Endothelial cell of umbilical vein (primary cell): ENCODE measurements at regions not wholly inside any gene's neighbourhood (a gene's known extent, or its start where the extent isn't known, plus 50 kb on each side); places are given as distances from the start of the nearest gene placed in this dataset.

Source experiments
- BruUV-seq: library from RNA; stranded (reverse); fragments of 400-500 nt; replicated peaks from 2 replicates; lab custom pipeline; 2021; lab: Mats Ljungman, UMichigan
- CTCF ChIA-PET: fragments of 300-600, 350-600 bp; sonication (Branson Sonifier 250); formaldehyde crosslinking; loops from one replicate; lab custom pipeline; 2021; ENCODE audit warnings: antibody characterized with exemption, inconsistent platforms; lab: Charles Lee
- POLR2A ChIA-PET: fragments of 300-600, 350-600 bp; sonication (Branson Sonifier 250); formaldehyde crosslinking; loops from one replicate; lab custom pipeline; 2021; ENCODE audit warnings: antibody characterized with exemption, inconsistent platforms; lab: Charles Lee
- DNase-seq: peaks from one replicate; pipeline ENCODE4 v3.0.0-alpha.2; 2011; ENCODE audit warnings: low read depth, low spot score
- FAIRE-seq: peaks from 2 replicates; lab custom pipeline; 2011; peaks lifted over from hg19 to GRCh38; lab: Jason Lieb, UNC
- H2AFZ ChIP-seq: 2 replicates; pipeline ENCODE4 v1.6.0; 2012; ENCODE audit warnings: low read depth, low read length, control low read depth, inconsistent platforms
- H3K27ac ChIP-seq: 2 replicates; pipeline ENCODE4 v1.5.1; 2011; ENCODE audit warnings: low read depth, mild to moderate bottlenecking, control low read depth, low read length, moderate library complexity; ENCODE audit not compliant: insufficient read depth
- H3K27me3 ChIP-seq, 2 experiments: 2 replicates each; pipeline versions ENCODE4 v1.6.0 to v1.6.1; 2011; ENCODE audit warnings: low read length in 2 of 2, mixed read lengths in 1 of 2; ENCODE audit not compliant: control insufficient read depth in 2 of 2, insufficient read depth in 2 of 2
- H3K36me3 ChIP-seq, 2 experiments: 2 replicates in 1 of 2; 3 replicates in 1 of 2; pipeline ENCODE4 v1.5.1; 2011; ENCODE audit warnings: low read length in 2 of 2, mild to moderate bottlenecking in 1 of 2, moderate library complexity in 1 of 2; ENCODE audit not compliant: control insufficient read depth in 2 of 2, insufficient read depth in 2 of 2; ENCODE audit errors: extremely low read depth in 1 of 2
- H3K4me1 ChIP-seq: 3 replicates; pipeline ENCODE4 v1.5.1; 2011; ENCODE audit warnings: mild to moderate bottlenecking, low read length; ENCODE audit not compliant: control insufficient read depth, insufficient read depth; ENCODE audit errors: extremely low read depth
- H3K4me2 ChIP-seq: 2 replicates; pipeline ENCODE4 v1.6.1; 2011; ENCODE audit warnings: low read length, control low read depth, mixed read lengths; ENCODE audit not compliant: insufficient read depth
- H3K4me3 ChIP-seq, 3 experiments: fragments of 200-600 bp in 1 of 3; sonication (generic), shearing (Covaris generic) in 1 of 3; replicated peaks in 1 of 3; 2 replicates each; pipeline ENCODE4 v1.5.1; 2011 to 2016; ENCODE audit warnings: control low read depth in 3 of 3, low read length in 3 of 3, mild to moderate bottlenecking in 2 of 3, inconsistent platforms in 1 of 3, low read depth in 1 of 3, moderate library complexity in 1 of 3; ENCODE audit not compliant: insufficient read depth in 1 of 3
- H3K79me2 ChIP-seq: 2 replicates; pipeline ENCODE4 v1.6.0; 2012; ENCODE audit warnings: low read length, inconsistent platforms; ENCODE audit not compliant: control insufficient read depth, insufficient read depth
- H3K9ac ChIP-seq: replicated peaks from 2 replicates; pipeline ENCODE3; 2011; ENCODE audit warnings: low read length, control low read depth; ENCODE audit not compliant: insufficient read depth; ENCODE audit errors: extremely low read depth
- H3K9me1 ChIP-seq: replicated peaks from 3 replicates; pipeline ENCODE4 v1.6.0; 2011; ENCODE audit warnings: mild to moderate bottlenecking, low read length; ENCODE audit not compliant: control insufficient read depth, insufficient read depth; ENCODE audit errors: extremely low read depth
- H3K9me3 ChIP-seq: replicated peaks from 2 replicates; pipeline ENCODE4 v1.5.1; 2012; ENCODE audit warnings: low read length, inconsistent platforms; ENCODE audit not compliant: control insufficient read depth, insufficient read depth
- H4K20me1 ChIP-seq: replicated peaks from 2 replicates; pipeline ENCODE3; 2011; ENCODE audit warnings: mild to moderate bottlenecking, low read length; ENCODE audit not compliant: control insufficient read depth, insufficient read depth; ENCODE audit errors: extremely low read depth
- EZH2 ChIP-seq: IDR thresholded peaks from 2 replicates; pipeline ENCODE4 v1.6.1; 2012; ENCODE audit warnings: borderline replicate concordance, low read depth, mild to moderate bottlenecking, moderate library complexity, low read length, inconsistent platforms; ENCODE audit not compliant: severe bottlenecking
- FOS ChIP-seq: IDR thresholded peaks from 2 replicates; pipeline ENCODE4 v1.6.1; 2011; ENCODE audit warnings: mild to moderate bottlenecking, low read length, moderate library complexity, borderline replicate concordance; ENCODE audit not compliant: insufficient read depth
- GATA2 ChIP-seq: IDR thresholded peaks from 2 replicates; pipeline ENCODE4 v1.7.0; 2011; ENCODE audit warnings: low read depth, mild to moderate bottlenecking, moderate library complexity, mixed read lengths, low read length; ENCODE audit not compliant: insufficient read length, insufficient read depth
- JUN ChIP-seq: IDR thresholded peaks from 2 replicates; pipeline ENCODE4 v1.6.1; 2011; ENCODE audit warnings: borderline replicate concordance, low read depth; ENCODE audit not compliant: insufficient read length, insufficient read depth
- MYC ChIP-seq: IDR thresholded peaks from one replicate; pipeline ENCODE4 v1.6.1; 2011; ENCODE audit warnings: mild to moderate bottlenecking, low read depth, low read length
- POLR2A ChIP-seq: IDR thresholded peaks from 2 replicates; pipeline ENCODE4 v1.6.1; 2012; ENCODE audit warnings: low read depth, mild to moderate bottlenecking, control low read depth, low read length
- POLR2AphosphoS5 ChIP-seq: IDR thresholded peaks from 2 replicates; pipeline ENCODE4 v1.6.1; 2012; ENCODE audit warnings: low read depth, mild to moderate bottlenecking, control low read depth, low read length, moderate library complexity; ENCODE audit not compliant: insufficient read depth
- dilution Hi-C: fragments of 300-500 bp; cut with MboI; formaldehyde crosslinking; loops from one replicate; pipeline ENCODE4 v1.15.0; 2019; ENCODE audit warnings: low sequenced_read_pairs; ENCODE audit not compliant: extremely low pct_ligation_motif_present
- intact Hi-C: fragments of 100-400 bp; cut with micrococcal nuclease; formaldehyde crosslinking; loops from one replicate; pipeline ENCODE4 v1.10.0; 2022
- TF ChIP-seq, protein P1 (sequence below), 2 donors: IDR thresholded peaks; 1 replicate in 1 of 2; 2 replicates in 1 of 2; pipeline ENCODE4 v1.5.1; 2011; ENCODE audit warnings: low read length in 2 of 2, mild to moderate bottlenecking in 2 of 2, moderate library complexity in 2 of 2, control low read depth in 1 of 2, inconsistent platforms in 1 of 2, low read depth in 1 of 2; ENCODE audit not compliant: insufficient read depth in 1 of 2; ENCODE audit errors: extremely low read depth in 1 of 2
- TF ChIP-seq, protein P2 (sequence below): IDR thresholded peaks from 2 replicates; pipeline ENCODE4 v1.6.1; 2011; ENCODE audit not compliant: insufficient read depth, insufficient read length

DNA sequence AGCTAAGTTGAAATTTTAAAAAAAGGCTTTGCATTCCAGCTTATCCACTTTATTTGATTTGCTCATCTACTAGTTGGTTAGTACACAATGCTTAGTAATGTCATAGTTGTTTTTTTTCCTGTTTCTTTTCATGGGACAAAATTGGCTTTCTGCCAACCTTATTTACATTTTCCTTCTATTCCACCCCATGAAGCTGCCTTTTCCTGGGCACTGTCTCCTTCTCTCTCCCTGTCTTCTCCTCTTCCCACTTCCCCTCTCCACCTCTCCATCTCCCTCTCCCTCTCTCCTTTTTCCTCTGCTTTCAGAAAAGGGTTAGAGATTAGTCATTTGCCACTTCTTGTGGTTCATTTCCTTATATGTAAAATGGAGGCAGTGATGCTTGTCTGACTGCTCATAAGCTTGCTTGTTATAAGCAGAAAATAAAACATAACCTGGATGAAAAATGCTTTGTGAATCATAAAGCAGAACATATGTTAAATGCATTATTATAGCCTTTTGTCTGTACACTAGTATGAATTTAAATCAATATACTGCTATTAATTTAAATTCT is 181.9 kb downstream of the CEP135 start:
- peaks cover 31% of the 10 kb centered on the region for H3K4me1 ChIP-seq
- POLR2A ChIA-PET = no interaction called here
- no peak overlapping the region for H3K4me2 ChIP-seq
- H2AFZ ChIP-seq = peak overlapping the region; percentile 53
- no peak overlapping the region for H3K9ac ChIP-seq
- H3K9me1 ChIP-seq = no peaks in the 10 kb centered on the region
- TF ChIP-seq JUN (no peak), FOS (peak; percentile 12)
- FAIRE-seq (peak; percentile 18), DNase-seq (peak; percentile 26)
- CTCF ChIA-PET = interaction anchor here (1.0 kb wide), 1 partner anchor 669 kb away, joined by 3 read pairs; no protein-coding TSS in a partner anchor
- intact Hi-C loops (loop anchor here (2.0 to 10.0 kb wide), 2 partner anchors 82 to 186 kb away; partner anchors contain the start of gene CEP135), dilution Hi-C loops (no loop called here)
- no peaks in the 10 kb centered on the region for H3K36me3 ChIP-seq
- H3K79me2 ChIP-seq = no peaks in the 10 kb centered on the region
- H3K27ac ChIP-seq = no peak overlapping the region
- no TSS peak for BruUV-seq
- H3K9me3 ChIP-seq = no peaks in the 10 kb centered on the region
- H3K4me3 ChIP-seq = no peak overlapping the region
- H3K27me3 ChIP-seq = no peaks in the 10 kb centered on the region
- no peaks in the 10 kb centered on the region for H4K20me1 ChIP-seq

DNA sequence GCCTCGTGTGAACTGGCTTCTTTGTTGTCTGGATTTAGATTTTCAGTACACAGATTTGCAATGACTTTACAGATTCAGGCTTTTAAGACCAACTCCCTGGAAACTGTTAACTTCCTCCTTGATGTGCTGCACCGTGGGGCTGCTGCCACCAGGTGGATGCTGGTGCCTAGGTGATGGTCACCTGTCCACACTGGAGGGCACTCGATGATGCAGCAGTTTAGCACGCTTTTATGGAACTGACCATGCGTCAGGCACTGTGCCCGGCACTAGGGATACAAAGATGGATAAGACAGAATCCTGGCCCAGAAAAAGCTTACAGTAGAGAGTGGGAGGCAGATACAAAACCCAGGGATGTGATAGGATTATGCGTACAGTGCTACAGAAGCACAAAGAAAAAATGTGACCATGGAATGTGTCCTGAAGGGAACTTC is 180.7 kb downstream of the CEP135 start:
- Histone ChIP-seq H2AFZ (no peak overlapping the region), H3K4me2 (no peak overlapping the region), H3K9me3 (no peaks in the 10 kb centered on the region), H3K36me3 (no peaks in the 10 kb centered on the region), H3K4me3 (no peak overlapping the region), H3K79me2 (no peaks in the 10 kb centered on the region), H3K9me1 (no peaks in the 10 kb centered on the region), H3K27me3 (no peaks in the 10 kb centered on the region), H3K9ac (no peak overlapping the region), H3K27ac (no peak overlapping the region), H4K20me1 (no peaks in the 10 kb centered on the region), H3K4me1 (peaks cover 23% of the 10 kb centered on the region)
- DNase-seq (no peak), FAIRE-seq (no peak)
- POLR2A ChIA-PET = no interaction called here
- intact Hi-C loops (loop anchor here (2.0 kb wide), 1 partner anchor 171 kb away; no protein-coding TSS in a partner anchor), dilution Hi-C loops (no loop called here)
- CTCF ChIA-PET = interaction anchor here (0.8 kb wide), 1 partner anchor 14 kb away, joined by 3 read pairs; no protein-coding TSS in a partner anchor
- BruUV-seq = no TSS peak
- TF ChIP-seq JUN (no peak), FOS (no peak), MYC (no peak), POLR2AphosphoS5 (no peak), POLR2A (no peak), EZH2 (no peak), GATA2 (no peak)
- TF ChIP-seq, protein P1, sequence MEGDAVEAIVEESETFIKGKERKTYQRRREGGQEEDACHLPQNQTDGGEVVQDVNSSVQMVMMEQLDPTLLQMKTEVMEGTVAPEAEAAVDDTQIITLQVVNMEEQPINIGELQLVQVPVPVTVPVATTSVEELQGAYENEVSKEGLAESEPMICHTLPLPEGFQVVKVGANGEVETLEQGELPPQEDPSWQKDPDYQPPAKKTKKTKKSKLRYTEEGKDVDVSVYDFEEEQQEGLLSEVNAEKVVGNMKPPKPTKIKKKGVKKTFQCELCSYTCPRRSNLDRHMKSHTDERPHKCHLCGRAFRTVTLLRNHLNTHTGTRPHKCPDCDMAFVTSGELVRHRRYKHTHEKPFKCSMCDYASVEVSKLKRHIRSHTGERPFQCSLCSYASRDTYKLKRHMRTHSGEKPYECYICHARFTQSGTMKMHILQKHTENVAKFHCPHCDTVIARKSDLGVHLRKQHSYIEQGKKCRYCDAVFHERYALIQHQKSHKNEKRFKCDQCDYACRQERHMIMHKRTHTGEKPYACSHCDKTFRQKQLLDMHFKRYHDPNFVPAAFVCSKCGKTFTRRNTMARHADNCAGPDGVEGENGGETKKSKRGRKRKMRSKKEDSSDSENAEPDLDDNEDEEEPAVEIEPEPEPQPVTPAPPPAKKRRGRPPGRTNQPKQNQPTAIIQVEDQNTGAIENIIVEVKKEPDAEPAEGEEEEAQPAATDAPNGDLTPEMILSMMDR (IDR thresholded peaks at IDR 0.05; ENCODE audit: extremely low read depth in 1 of 2, insufficient read depth in 1 of 2, low read depth in 1 of 2, low read length in 2 of 2) = no peak
- TF ChIP-seq, protein P2, sequence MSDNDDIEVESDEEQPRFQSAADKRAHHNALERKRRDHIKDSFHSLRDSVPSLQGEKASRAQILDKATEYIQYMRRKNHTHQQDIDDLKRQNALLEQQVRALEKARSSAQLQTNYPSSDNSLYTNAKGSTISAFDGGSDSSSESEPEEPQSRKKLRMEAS = no peak
